ENCODE measurements at regions not wholly inside any gene's neighbourhood (a gene's known extent, or its start where the extent isn't known, plus 50 kb on each side); places are given as distances from the start of the nearest gene placed in this dataset.

GRCh38 chr21:16022921-16023320 is 293.1 kb downstream of the USP25 start:
- H3K36me3 ChIP-seq, result no peaks in the 10 kb centered on the region
- intact Hi-C loops (cut with DNase I; ENCODE audit: low total_unique reads), result no loop called here
- no peak for DNase-seq
- no peaks in the 10 kb centered on the region for H3K27me3 ChIP-seq (replicated peaks in 1 of 7)
- H3K27ac ChIP-seq, result no peak overlapping the region
- 71 to 89% (median 79%) methylated on average over 3 of the region's 3 CpGs for WGBS, 5 donors
- no peaks in the 10 kb centered on the region for H3K4me1 ChIP-seq
- TF ChIP-seq CTCF (IDR thresholded peaks at IDR 0.05 in 8 of 11, conservative IDR thresholded peaks at IDR 0.05 in 3 of 11) (no peak), POLR2A (IDR thresholded peaks at IDR 0.05) (no peak), POLR2AphosphoS5 (IDR thresholded peaks at IDR 0.05) (no peak)
- no peaks in the 10 kb centered on the region for H3K9me3 ChIP-seq
- H3K4me3 ChIP-seq, result no peak overlapping the region

- Histone ChIP-seq H3K4me3 (no peak overlapping the region), H3K36me3 (no peaks in the 10 kb centered on the region), H3K4me1 (no peaks in the 10 kb centered on the region), H3K9me3 (no peaks in the 10 kb centered on the region), H3K27ac (no peak overlapping the region), H3K27me3 (replicated peaks in 1 of 7) (no peaks in the 10 kb centered on the region)
- TF ChIP-seq POLR2A (IDR thresholded peaks at IDR 0.05), result no peak
- intact Hi-C loops (cut with DNase I; ENCODE audit: low total_unique reads), result no loop called here
- no peak for DNase-seq
- 69 to 87% (median 72%) methylated on average over 2 of the region's 2 CpGs for whole genome bisulfite sequencing, 5 donors
Measured at GRCh38 chr21:16028142-16028541, 298.4 kb downstream of the USP25 start.

- DNase-seq, result no peak
Measured at GRCh38 chr21:16028941-16029464, 299.2 kb downstream of the USP25 start.

GRCh38 chr21:16033193-16033592 is 303.4 kb downstream of the USP25 start:
- Histone ChIP-seq H3K4me3 (no peak overlapping the region), H3K27me3 (replicated peaks in 1 of 7) (no peaks in the 10 kb centered on the region), H3K4me1 (no peaks in the 10 kb centered on the region), H3K36me3 (no peaks in the 10 kb centered on the region), H3K9me3 (no peaks in the 10 kb centered on the region), H3K27ac (no peak overlapping the region)
- WGBS, 5 donors, result 78 to 91% (median 86%) methylated on average over 4 of the region's 4 CpGs
- TF ChIP-seq POLR2AphosphoS5 (IDR thresholded peaks at IDR 0.05) (no peak), CTCF (IDR thresholded peaks at IDR 0.05 in 8 of 11, conservative IDR thresholded peaks at IDR 0.05 in 3 of 11) (no peak), POLR2A (IDR thresholded peaks at IDR 0.05) (no peak)
- intact Hi-C loops (cut with DNase I; ENCODE audit: low total_unique reads), result no loop called here
- no peak for DNase-seq

More at GRCh38 chr21:16028941-16029464, 299.2 kb downstream of the USP25 start:
- H3K27ac ChIP-seq, result no peak overlapping the region
- 77 to 90% (median 86%) methylated on average over 2 of the region's 2 CpGs for WGBS, 5 donors
- no peaks in the 10 kb centered on the region for H3K36me3 ChIP-seq
- H3K27me3 ChIP-seq (replicated peaks in 1 of 7), result no peaks in the 10 kb centered on the region
- no peaks in the 10 kb centered on the region for H3K9me3 ChIP-seq
- no peak for TF ChIP-seq POLR2AphosphoS5 (IDR thresholded peaks at IDR 0.05)
- no peak for TF ChIP-seq POLR2A (IDR thresholded peaks at IDR 0.05)
- TF ChIP-seq CTCF (IDR thresholded peaks at IDR 0.05 in 8 of 11, conservative IDR thresholded peaks at IDR 0.05 in 3 of 11), result no peak
- H3K4me1 ChIP-seq, result no peaks in the 10 kb centered on the region
- intact Hi-C loops (cut with DNase I; ENCODE audit: low total_unique reads), result no loop called here
- H3K4me3 ChIP-seq, result no peak overlapping the region

Data from spleen (tissue), 11 donors.